HCT116 (cell line): ENCODE measurements at regions not wholly inside any gene's neighbourhood (a gene's known extent, or its start where the extent isn't known, plus 50 kb on each side); places are given as distances from the start of the nearest gene placed in this dataset.

Experiments
- CEBPB ChIP-seq: IDR thresholded peaks from 2 replicates; pipeline ENCODE4 v1.6.1; 2012; ENCODE audit warnings: low read depth
- ELF1 ChIP-seq: IDR thresholded peaks from 2 replicates; pipeline ENCODE4 v1.6.1; 2012; ENCODE audit warnings: low read depth, borderline replicate concordance
- EZH2 ChIP-seq: fragments of 200-600 bp; sonication (generic); IDR thresholded peaks from 2 replicates; pipeline ENCODE4 v1.6.1; 2017; ENCODE audit warnings: antibody characterized with exemption, mixed run types
- SIN3A ChIP-seq: IDR thresholded peaks from 2 replicates; pipeline ENCODE4 v1.6.1; 2012; ENCODE audit warnings: low read depth
- SRF ChIP-seq: IDR thresholded peaks from 2 replicates; pipeline ENCODE4 v1.6.1; 2012; ENCODE audit warnings: low read depth
- YY1 ChIP-seq: IDR thresholded peaks from 2 replicates; pipeline ENCODE4 v1.6.1; 2011; ENCODE audit warnings: low read length, low read depth, moderate library complexity, mild to moderate bottlenecking; ENCODE audit not compliant: insufficient replicate concordance; ENCODE audit errors: extremely low read depth
- ZFX ChIP-seq: fragments of 450-650 bp; IDR thresholded peaks from 2 replicates; pipeline ENCODE4 v1.6.1; 2017
- ZNF274 ChIP-seq: fragments of 200-500 bp; sonication (Bioruptor generic); IDR thresholded peaks from 2 replicates; pipeline ENCODE4 v1.6.1; 2014; ENCODE audit warnings: mild to moderate bottlenecking, low read depth, low read length, inconsistent platforms
- TF ChIP-seq, protein P1 (sequence below), 3 experiments: fragments of 200-600 bp in 1 of 3; sonication (generic) in 1 of 3; IDR thresholded peaks in 2 of 3; conservative IDR thresholded peaks in 1 of 3; 2 replicates each; pipeline ENCODE4 v1.5.1; 2012 to 2017; ENCODE audit warnings: low read depth in 2 of 3, low read length in 2 of 3, antibody characterized with exemption in 1 of 3, borderline replicate concordance in 1 of 3, control low read depth in 1 of 3, mild to moderate bottlenecking in 1 of 3, mixed read lengths in 1 of 3, mixed run types in 1 of 3, moderate library complexity in 1 of 3; ENCODE audit not compliant: insufficient read depth in 1 of 3
- TF ChIP-seq, protein P2 (sequence below): IDR thresholded peaks from 2 replicates; pipeline ENCODE4 v1.6.1; 2012

GRCh38 chr3:105062853-105063252 lies 303.9 kb upstream of the ALCAM start:
- TF ChIP-seq, protein P1, sequence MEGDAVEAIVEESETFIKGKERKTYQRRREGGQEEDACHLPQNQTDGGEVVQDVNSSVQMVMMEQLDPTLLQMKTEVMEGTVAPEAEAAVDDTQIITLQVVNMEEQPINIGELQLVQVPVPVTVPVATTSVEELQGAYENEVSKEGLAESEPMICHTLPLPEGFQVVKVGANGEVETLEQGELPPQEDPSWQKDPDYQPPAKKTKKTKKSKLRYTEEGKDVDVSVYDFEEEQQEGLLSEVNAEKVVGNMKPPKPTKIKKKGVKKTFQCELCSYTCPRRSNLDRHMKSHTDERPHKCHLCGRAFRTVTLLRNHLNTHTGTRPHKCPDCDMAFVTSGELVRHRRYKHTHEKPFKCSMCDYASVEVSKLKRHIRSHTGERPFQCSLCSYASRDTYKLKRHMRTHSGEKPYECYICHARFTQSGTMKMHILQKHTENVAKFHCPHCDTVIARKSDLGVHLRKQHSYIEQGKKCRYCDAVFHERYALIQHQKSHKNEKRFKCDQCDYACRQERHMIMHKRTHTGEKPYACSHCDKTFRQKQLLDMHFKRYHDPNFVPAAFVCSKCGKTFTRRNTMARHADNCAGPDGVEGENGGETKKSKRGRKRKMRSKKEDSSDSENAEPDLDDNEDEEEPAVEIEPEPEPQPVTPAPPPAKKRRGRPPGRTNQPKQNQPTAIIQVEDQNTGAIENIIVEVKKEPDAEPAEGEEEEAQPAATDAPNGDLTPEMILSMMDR (IDR thresholded peaks at IDR 0.05 in 2 of 3, conservative IDR thresholded peaks at IDR 0.05 in 1 of 3; ENCODE audit: borderline replicate concordance in 1 of 3, insufficient read depth in 1 of 3, low read depth in 2 of 3, low read length in 2 of 3): no peak
- TF ChIP-seq ZNF274 (no peak), ELF1 (no peak), CEBPB (no peak), SIN3A (no peak), SRF (no peak), ZFX (no peak), EZH2 (no peak), YY1 (no peak)
- TF ChIP-seq, protein P2, sequence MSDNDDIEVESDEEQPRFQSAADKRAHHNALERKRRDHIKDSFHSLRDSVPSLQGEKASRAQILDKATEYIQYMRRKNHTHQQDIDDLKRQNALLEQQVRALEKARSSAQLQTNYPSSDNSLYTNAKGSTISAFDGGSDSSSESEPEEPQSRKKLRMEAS: no peak
